Psoas muscle (tissue), 7 donors: ENCODE measurements at regions not wholly inside any gene's neighbourhood (a gene's known extent, or its start where the extent isn't known, plus 50 kb on each side); places are given as distances from the start of the nearest gene placed in this dataset.

Experiments used
- ATAC-seq, 4 donors: fragments of 200-7000 bp; cut with Tn5 transposase; one replicate each; pipeline ENCODE4 v1.9.1; 2020; ENCODE audit warnings: moderate library complexity in 3 of 4, mild to moderate bottlenecking in 2 of 4
- DNase-seq, 2 donors: peaks; one replicate each; pipeline ENCODE4 v3.0.0-alpha.2; 2020
- H3K27ac ChIP-seq: fragments of 200-600 bp; one replicate; pipeline ENCODE4 v1.8.0; 2022
- H3K27me3 ChIP-seq, 3 donors: fragments of 200-600 bp in 1 of 3; one replicate each; pipeline versions ENCODE4 v1.6.1 to v1.8.0; 2013 to 2022; ENCODE audit warnings: low read length in 2 of 3, mild to moderate bottlenecking in 2 of 3, moderate library complexity in 1 of 3; ENCODE audit not compliant: insufficient read depth in 3 of 3
- H3K36me3 ChIP-seq, 2 donors: fragments of 200-600 bp in 1 of 2; one replicate each; pipeline versions ENCODE4 v1.6.1 to v1.8.0; 2013 to 2022; ENCODE audit warnings: low read depth in 1 of 2, mild to moderate bottlenecking in 1 of 2, moderate library complexity in 1 of 2; ENCODE audit not compliant: insufficient read depth in 1 of 2
- H3K4me1 ChIP-seq: fragments of 200-600 bp; one replicate; pipeline ENCODE4 v1.8.0; 2022
- H3K4me3 ChIP-seq: fragments of 200-600 bp; one replicate; pipeline ENCODE4 v1.8.0; 2022; ENCODE audit warnings: mild to moderate bottlenecking
- H3K9me3 ChIP-seq: fragments of 200-600 bp; one replicate; pipeline ENCODE4 v1.8.0; 2022
- WGBS, 3 donors: extraction: QIAGEN DNeasy Blood & Tissue Kit; methylation state at CpG; one replicate each; pipeline versions ENCODE4 v1.1.6 to v1.1.7; 2013; 5-methylcytosine and 5-hydroxymethylcytosine counted together
- intact Hi-C, 2 donors: fragments of 100-400 bp; cut with DNase I; formaldehyde crosslinking; loops; one replicate each; pipeline versions ENCODE4 v1.11.0 to v1.14.2; 2022
- TF ChIP-seq, protein P1 (sequence below): fragments of 200-600 bp; IDR thresholded peaks from one replicate; pipeline ENCODE4 v1.8.0; 2022; ENCODE audit warnings: antibody characterized with exemption
- donor health status: healthy with polysubstance abuse.
- donor health status: DM: no; HTN: no; CAD: no; lungs with moderate emphysema.
- donor health status: Bipolar disorder and iron deficiency.
- donor health status: healthy.
- donor health status: DM: yes; HTN: yes; CAD: no.
- donor health status: DM: no; HTN: no; CAD: no.
- donor health status: DM: yes; HTN: yes; CAD: no.

DNA sequence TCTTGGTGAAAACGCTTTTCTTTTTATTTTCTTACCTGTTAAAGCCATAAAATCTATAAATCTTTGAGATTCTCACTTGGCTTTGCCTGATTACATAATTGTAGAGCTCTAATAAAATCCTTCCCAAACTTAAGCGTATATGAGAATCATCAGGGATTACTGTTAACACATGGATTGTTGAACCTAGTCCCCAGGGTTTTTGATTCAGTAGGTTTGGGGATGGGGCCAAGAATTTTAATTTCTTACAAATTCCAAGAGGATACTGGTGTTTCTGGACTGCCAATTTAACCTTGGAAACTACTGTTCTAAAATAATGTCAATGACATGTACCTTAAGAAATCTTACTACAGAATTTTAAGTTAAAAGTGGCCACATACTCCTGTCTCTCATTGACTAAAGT lies 694.2 kb downstream of the BRINP3 start:
- no peak overlapping the region for H3K27ac ChIP-seq
- TF ChIP-seq, protein P1, sequence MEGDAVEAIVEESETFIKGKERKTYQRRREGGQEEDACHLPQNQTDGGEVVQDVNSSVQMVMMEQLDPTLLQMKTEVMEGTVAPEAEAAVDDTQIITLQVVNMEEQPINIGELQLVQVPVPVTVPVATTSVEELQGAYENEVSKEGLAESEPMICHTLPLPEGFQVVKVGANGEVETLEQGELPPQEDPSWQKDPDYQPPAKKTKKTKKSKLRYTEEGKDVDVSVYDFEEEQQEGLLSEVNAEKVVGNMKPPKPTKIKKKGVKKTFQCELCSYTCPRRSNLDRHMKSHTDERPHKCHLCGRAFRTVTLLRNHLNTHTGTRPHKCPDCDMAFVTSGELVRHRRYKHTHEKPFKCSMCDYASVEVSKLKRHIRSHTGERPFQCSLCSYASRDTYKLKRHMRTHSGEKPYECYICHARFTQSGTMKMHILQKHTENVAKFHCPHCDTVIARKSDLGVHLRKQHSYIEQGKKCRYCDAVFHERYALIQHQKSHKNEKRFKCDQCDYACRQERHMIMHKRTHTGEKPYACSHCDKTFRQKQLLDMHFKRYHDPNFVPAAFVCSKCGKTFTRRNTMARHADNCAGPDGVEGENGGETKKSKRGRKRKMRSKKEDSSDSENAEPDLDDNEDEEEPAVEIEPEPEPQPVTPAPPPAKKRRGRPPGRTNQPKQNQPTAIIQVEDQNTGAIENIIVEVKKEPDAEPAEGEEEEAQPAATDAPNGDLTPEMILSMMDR = no peak
- H3K4me3 ChIP-seq = no peak overlapping the region
- intact Hi-C loops = loop anchor here in 1 of 2 donors (1.0 kb wide), 1 partner anchor 13 kb away; no protein-coding TSS in a partner anchor
- no peaks in the 10 kb centered on the region for H3K4me1 ChIP-seq
- H3K9me3 ChIP-seq = no peaks in the 10 kb centered on the region
- no peaks in the 10 kb centered on the region for H3K36me3 ChIP-seq
- ATAC-seq (no peak), DNase-seq (no peak)
- 32 to 40% (median 38%) methylated on average over 2 of the region's 2 CpGs for WGBS, 3 donors
- no peaks in the 10 kb centered on the region for H3K27me3 ChIP-seq

DNA sequence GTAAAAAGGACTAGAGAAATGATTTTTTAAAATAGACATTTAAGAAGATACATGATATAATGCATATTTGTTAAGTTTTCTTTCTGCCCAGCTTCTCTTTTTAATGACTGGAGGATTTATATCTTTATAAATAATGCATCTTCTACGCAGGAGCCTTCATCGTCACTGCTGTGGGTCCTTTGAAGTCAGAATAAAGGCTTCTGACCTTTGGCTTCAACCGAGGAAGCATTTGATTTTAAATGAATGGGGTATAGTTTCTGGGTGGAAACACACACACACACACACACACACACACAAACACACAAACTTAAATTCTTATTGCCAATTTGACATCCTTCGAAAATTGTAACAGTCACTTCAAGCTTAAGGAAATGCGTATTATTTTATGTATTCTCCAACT lies 690.9 kb downstream of the BRINP3 start:
- Histone ChIP-seq H3K4me1 (no peaks in the 10 kb centered on the region), H3K36me3 (no peaks in the 10 kb centered on the region), H3K9me3 (no peaks in the 10 kb centered on the region), H3K4me3 (no peak overlapping the region), H3K27me3 (no peaks in the 10 kb centered on the region), H3K27ac (no peak overlapping the region)
- DNase-seq (no peak), ATAC-seq (no peak)
- intact Hi-C loops = no loop called here
- TF ChIP-seq, protein P1 = no peak
- 60 to 64% (median 63%) methylated on average over 5 of the region's 5 CpGs for WGBS, 3 donors

DNA sequence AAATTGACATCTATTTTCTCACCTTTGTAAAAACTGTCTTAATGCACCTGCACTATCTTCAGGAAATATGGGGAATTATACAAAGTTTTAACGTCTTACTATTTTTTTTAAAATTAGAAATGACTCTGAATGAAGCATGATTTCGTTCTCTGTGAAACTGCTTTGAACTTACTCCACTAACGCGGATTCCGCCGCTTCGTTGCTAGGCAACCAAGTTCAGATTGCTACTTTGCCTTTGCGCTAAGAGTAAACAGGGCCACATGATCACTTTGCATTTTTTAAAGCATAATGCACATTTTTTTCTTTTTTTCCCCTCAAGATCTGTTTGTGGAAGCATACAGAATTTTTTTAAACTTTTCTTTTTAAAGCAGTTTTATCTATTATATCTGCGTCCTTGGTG lies 690.5 kb downstream of the BRINP3 start:
- H3K27ac ChIP-seq = no peak overlapping the region
- TF ChIP-seq, protein P1 = no peak
- intact Hi-C loops = no loop called here
- no peaks in the 10 kb centered on the region for H3K36me3 ChIP-seq
- H3K27me3 ChIP-seq = no peaks in the 10 kb centered on the region
- ATAC-seq (no peak), DNase-seq (no peak)
- H3K4me3 ChIP-seq = no peak overlapping the region
- H3K4me1 ChIP-seq = no peaks in the 10 kb centered on the region
- 61 to 69% (median 64%) methylated on average over 9 of the region's 9 CpGs for WGBS, 3 donors
- H3K9me3 ChIP-seq = no peaks in the 10 kb centered on the region

DNA sequence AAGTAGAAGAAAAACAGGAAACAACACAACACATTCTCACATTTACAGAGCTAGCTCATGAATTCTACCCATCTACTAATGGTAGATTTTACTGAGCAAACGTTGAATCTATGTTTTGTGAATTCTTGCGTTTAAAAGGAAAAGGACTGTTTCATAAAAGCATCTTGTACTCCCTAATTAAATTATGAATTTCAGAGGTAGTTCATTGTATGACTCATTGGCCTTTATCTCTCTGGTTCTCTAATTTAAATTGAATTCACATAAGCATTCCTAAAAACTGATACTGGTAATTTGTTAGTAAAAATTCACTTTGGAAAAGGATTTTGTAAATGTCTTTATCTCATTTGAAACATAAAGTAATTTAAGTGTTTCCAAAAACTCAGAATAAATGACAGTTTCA lies 687.3 kb downstream of the BRINP3 start:
- H3K27ac ChIP-seq = no peak overlapping the region
- ATAC-seq = no peak
- H3K36me3 ChIP-seq = no peaks in the 10 kb centered on the region
- no peak for DNase-seq
- no peak overlapping the region for H3K4me3 ChIP-seq
- TF ChIP-seq, protein P1 = no peak
- no peaks in the 10 kb centered on the region for H3K4me1 ChIP-seq
- intact Hi-C loops = no loop called here
- WGBS, 3 donors = 78 to 87% (median 81%) methylated on average over 2 of the region's 2 CpGs
- H3K9me3 ChIP-seq = no peaks in the 10 kb centered on the region
- H3K27me3 ChIP-seq = no peaks in the 10 kb centered on the region

- intact Hi-C loops = no loop called here
- no peak overlapping the region for H3K4me3 ChIP-seq
- TF ChIP-seq, protein P1 = no peak
- no peaks in the 10 kb centered on the region for H3K27me3 ChIP-seq
- H3K27ac ChIP-seq = no peak overlapping the region
- DNase-seq = no peak
- H3K36me3 ChIP-seq = no peaks in the 10 kb centered on the region
- WGBS, 3 donors = 31 to 58% (median 42%) methylated on average over 2 to 3 of the region's 3 CpGs
- H3K9me3 ChIP-seq = no peaks in the 10 kb centered on the region
- H3K4me1 ChIP-seq = no peaks in the 10 kb centered on the region
- no peak for ATAC-seq
These were observed 674.3 kb downstream of the BRINP3 start for GRCh38 chr1:189803364-189803763.
